Parathyroid adenoma (tissue), 2 donors: ENCODE measurements at regions not wholly inside any gene's neighbourhood (a gene's known extent, or its start where the extent isn't known, plus 50 kb on each side); places are given as distances from the start of the nearest gene placed in this dataset.

Experiments used
- H2AFZ ChIP-seq: fragments of 300-600 bp; sonication (generic); one replicate; pipeline ENCODE4 v1.7.0; 2017; ENCODE audit warnings: antibody characterized with exemption, mild to moderate bottlenecking
- H3K27ac ChIP-seq: fragments of 300-600 bp; sonication (generic); one replicate; pipeline ENCODE4 v1.7.0; 2017
- H3K27me3 ChIP-seq: fragments of 300-600 bp; sonication (generic); one replicate; pipeline ENCODE4 v1.7.0; 2017; ENCODE audit warnings: low read length; ENCODE audit not compliant: control insufficient read depth, insufficient read depth
- H3K36me3 ChIP-seq: fragments of 300-600 bp; sonication (generic); one replicate; pipeline ENCODE4 v1.7.0; 2017; ENCODE audit warnings: low read length; ENCODE audit not compliant: control insufficient read depth, insufficient read depth
- H3K4me1 ChIP-seq: fragments of 300-600 bp; sonication (generic); one replicate; pipeline ENCODE4 v1.7.0; 2017; ENCODE audit warnings: control low read depth
- H3K4me2 ChIP-seq: fragments of 300-600 bp; sonication (generic); one replicate; pipeline ENCODE4 v1.7.0; 2017; ENCODE audit warnings: low read length
- H3K4me3 ChIP-seq: fragments of 300-600 bp; sonication (generic); one replicate; pipeline ENCODE4 v1.7.0; 2017; ENCODE audit warnings: low read depth, low read length
- H3K79me2 ChIP-seq: fragments of 300-600 bp; sonication (generic); one replicate; pipeline ENCODE4 v1.7.0; 2017; ENCODE audit warnings: control low read depth
- H3K9ac ChIP-seq: fragments of 300-600 bp; sonication (generic); one replicate; pipeline ENCODE4 v1.7.0; 2017; ENCODE audit warnings: mild to moderate bottlenecking
- H3K9me3 ChIP-seq: fragments of 300-600 bp; sonication (generic); one replicate; pipeline ENCODE4 v1.7.0; 2017; ENCODE audit warnings: low read length; ENCODE audit not compliant: control insufficient read depth
- CTCF ChIP-seq: fragments of 300-600 bp; sonication (generic); IDR thresholded peaks from one replicate; pipeline ENCODE4 v1.7.0; 2017; ENCODE audit warnings: antibody characterized with exemption, mild to moderate bottlenecking
- donor health status: primary hyperparathyroidism.

GRCh38 chr11:115985896-115986295 is 481.7 kb upstream of the CADM1 start:
- H3K4me1 ChIP-seq = no peaks in the 10 kb centered on the region
- H3K4me3 ChIP-seq = no peak overlapping the region
- no peak overlapping the region for H2AFZ ChIP-seq
- no peaks in the 10 kb centered on the region for H3K27me3 ChIP-seq
- H3K4me2 ChIP-seq = no peak overlapping the region
- no peaks in the 10 kb centered on the region for H3K36me3 ChIP-seq
- no peaks in the 10 kb centered on the region for H3K9me3 ChIP-seq
- no peaks in the 10 kb centered on the region for H3K79me2 ChIP-seq
- no peak overlapping the region for H3K9ac ChIP-seq
- no peak for TF ChIP-seq CTCF
- H3K27ac ChIP-seq = no peak overlapping the region

DNA sequence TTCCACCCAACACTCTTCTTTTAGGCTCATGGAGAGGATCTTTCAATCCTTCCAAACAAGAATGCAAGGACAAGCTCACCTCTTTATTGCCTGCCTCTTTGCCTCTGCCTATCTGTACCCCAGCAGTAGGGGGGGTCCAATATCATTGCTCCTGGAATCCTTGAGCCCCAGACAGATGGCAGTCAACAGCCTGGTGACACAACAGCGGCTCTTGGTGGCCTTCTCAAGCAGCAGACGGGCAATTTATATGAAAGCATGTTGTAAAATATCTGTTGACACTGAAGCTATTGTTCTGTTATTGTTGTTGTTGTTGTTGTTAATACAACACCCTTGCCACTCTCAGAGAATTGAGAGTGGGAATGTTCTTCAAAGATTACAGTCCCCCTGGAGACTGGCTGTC is 480.0 kb upstream of the CADM1 start:
- H3K9ac ChIP-seq = no peak overlapping the region
- no peak overlapping the region for H3K4me3 ChIP-seq
- no peaks in the 10 kb centered on the region for H3K36me3 ChIP-seq
- no peaks in the 10 kb centered on the region for H3K4me1 ChIP-seq
- no peak overlapping the region for H2AFZ ChIP-seq
- no peaks in the 10 kb centered on the region for H3K9me3 ChIP-seq
- no peak overlapping the region for H3K27ac ChIP-seq
- H3K4me2 ChIP-seq = no peak overlapping the region
- no peak for TF ChIP-seq CTCF
- H3K27me3 ChIP-seq = no peaks in the 10 kb centered on the region
- H3K79me2 ChIP-seq = no peaks in the 10 kb centered on the region

DNA sequence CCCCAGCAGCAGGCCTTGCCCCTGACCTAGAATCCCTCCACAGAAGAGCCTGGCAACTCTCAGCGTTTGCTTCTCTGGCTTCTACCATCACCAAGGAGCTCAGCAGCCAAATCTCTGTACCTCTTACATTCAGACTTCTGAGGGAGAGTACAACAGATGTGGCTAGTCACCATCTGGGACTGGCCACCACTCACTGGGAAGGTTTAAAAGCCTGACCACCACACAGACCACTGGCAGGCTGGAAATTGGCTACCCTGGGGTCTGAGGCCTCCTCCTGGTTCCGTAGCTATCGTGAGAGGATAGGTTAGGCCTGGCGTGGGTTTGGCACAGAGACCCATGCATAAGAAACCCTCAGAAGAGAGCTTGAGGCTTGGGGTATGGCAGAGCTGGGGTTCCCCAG is 478.5 kb upstream of the CADM1 start:
- Histone ChIP-seq H3K4me2 (no peak overlapping the region), H3K4me3 (no peak overlapping the region), H3K36me3 (no peaks in the 10 kb centered on the region), H3K79me2 (no peaks in the 10 kb centered on the region), H3K27me3 (no peaks in the 10 kb centered on the region), H3K4me1 (no peaks in the 10 kb centered on the region), H3K27ac (no peak overlapping the region), H2AFZ (no peak overlapping the region), H3K9ac (no peak overlapping the region), H3K9me3 (no peaks in the 10 kb centered on the region)
- TF ChIP-seq CTCF = no peak

DNA sequence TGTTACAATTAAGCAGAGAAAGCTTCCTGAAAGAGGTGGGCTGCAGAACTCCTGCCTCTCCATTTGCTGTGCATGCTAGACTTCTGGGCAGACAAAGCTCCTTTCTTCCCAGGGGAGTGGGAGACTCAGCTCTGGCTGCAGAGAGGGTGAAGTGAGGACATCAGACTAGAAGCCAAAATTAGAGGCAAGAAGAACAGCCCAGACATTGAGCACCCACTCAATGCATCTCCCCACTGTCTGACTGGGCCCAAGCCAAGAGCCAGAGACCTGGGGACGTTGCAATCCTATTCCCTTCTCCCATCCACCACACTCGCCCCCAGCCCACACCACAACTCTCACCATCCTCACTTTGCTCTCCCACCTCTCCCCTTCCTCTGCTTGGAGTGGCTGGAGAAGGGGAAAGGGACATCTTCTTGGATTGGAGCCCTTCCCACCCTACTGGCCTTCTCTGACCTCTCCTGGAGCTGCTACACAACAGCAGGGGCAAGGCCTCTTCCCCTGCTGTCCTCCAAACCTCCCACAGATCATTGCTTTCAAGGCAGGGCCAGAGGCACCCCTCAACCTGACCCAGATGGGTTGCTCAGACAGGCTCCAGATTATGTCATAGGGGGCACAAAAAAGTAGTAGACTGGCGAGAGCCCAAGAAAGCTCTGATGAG is 477.7 kb upstream of the CADM1 start:
- Histone ChIP-seq H3K9me3 (no peaks in the 10 kb centered on the region), H3K27ac (no peak overlapping the region), H3K9ac (no peak overlapping the region), H3K4me1 (no peaks in the 10 kb centered on the region), H3K79me2 (no peaks in the 10 kb centered on the region), H3K4me2 (no peak overlapping the region), H3K36me3 (no peaks in the 10 kb centered on the region), H3K4me3 (no peak overlapping the region), H2AFZ (no peak overlapping the region), H3K27me3 (no peaks in the 10 kb centered on the region)
- TF ChIP-seq CTCF = no peak

DNA sequence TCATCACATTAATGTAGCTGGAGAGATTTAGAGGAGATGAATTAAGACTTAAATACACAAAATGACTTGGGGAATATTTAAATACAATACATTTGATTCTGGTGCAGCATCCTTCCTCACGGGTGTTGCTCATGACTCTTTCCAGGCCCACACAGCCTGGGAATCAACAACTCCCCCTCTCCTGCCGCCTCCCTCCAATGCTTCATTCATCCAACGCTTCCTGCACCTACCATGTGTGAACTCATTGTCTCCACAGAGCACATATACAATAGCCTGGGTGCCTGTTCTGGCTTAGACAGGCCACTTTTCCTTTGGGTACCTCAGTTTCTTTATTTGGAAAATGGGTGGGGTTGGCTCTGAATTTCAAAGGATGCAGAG is 476.9 kb upstream of the CADM1 start:
- Histone ChIP-seq H3K4me3 (no peak overlapping the region), H2AFZ (no peak overlapping the region), H3K79me2 (no peaks in the 10 kb centered on the region), H3K36me3 (no peaks in the 10 kb centered on the region), H3K9ac (no peak overlapping the region), H3K4me2 (no peak overlapping the region), H3K27ac (no peak overlapping the region), H3K27me3 (no peaks in the 10 kb centered on the region), H3K9me3 (no peaks in the 10 kb centered on the region), H3K4me1 (no peaks in the 10 kb centered on the region)
- TF ChIP-seq CTCF = no peak
